GM12892 (cell line): ENCODE measurements at regions not wholly inside any gene's neighbourhood (a gene's known extent, or its start where the extent isn't known, plus 50 kb on each side); places are given as distances from the start of the nearest gene placed in this dataset.

ENCODE experiments used
- POLR2A ChIP-seq: IDR thresholded peaks from 2 replicates; pipeline ENCODE4 v1.6.1; 2011; ENCODE audit warnings: low read depth, low read length, control low read depth
- POLR2AphosphoS5 ChIP-seq: IDR thresholded peaks from 2 replicates; pipeline ENCODE4 v1.6.1; 2011; ENCODE audit warnings: low read depth, low read length, control low read depth
- TAF1 ChIP-seq: IDR thresholded peaks from 2 replicates; pipeline ENCODE4 v1.6.1; 2011; ENCODE audit warnings: low read depth, mild to moderate bottlenecking, control low read depth, low read length, borderline replicate concordance

GRCh38 chr10:109698086-109698485 is 225.2 kb downstream of the XPNPEP1 start:
- TF ChIP-seq POLR2AphosphoS5, result no peak
- no peak for TF ChIP-seq TAF1
- TF ChIP-seq POLR2A, result no peak
